ENCODE measurements at regions not wholly inside any gene's neighbourhood (a gene's known extent, or its start where the extent isn't known, plus 50 kb on each side); places are given as distances from the start of the nearest gene placed in this dataset.

- no peaks in the 10 kb centered on the region for H3K4me1 ChIP-seq (ENCODE audit: control insufficient read depth, extremely low read depth, insufficient read depth, low read length)
- intact Hi-C loops (cut with micrococcal nuclease) (no loop called here), dilution Hi-C loops (cut with MboI; ENCODE audit: extremely low pct_ligation_motif_present, low sequenced_read_pairs) (no loop called here)
- BruUV-seq (replicated peaks) = no TSS peak
- TF ChIP-seq FOS (IDR thresholded peaks at IDR 0.05; ENCODE audit: borderline replicate concordance, insufficient read depth, low read length) (no peak), JUN (IDR thresholded peaks at IDR 0.05; ENCODE audit: borderline replicate concordance, insufficient read depth, insufficient read length, low read depth) (no peak), POLR2A (IDR thresholded peaks at IDR 0.05; ENCODE audit: low read depth, low read length) (no peak)
- TF ChIP-seq, protein P1, sequence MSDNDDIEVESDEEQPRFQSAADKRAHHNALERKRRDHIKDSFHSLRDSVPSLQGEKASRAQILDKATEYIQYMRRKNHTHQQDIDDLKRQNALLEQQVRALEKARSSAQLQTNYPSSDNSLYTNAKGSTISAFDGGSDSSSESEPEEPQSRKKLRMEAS (IDR thresholded peaks at IDR 0.05; ENCODE audit: insufficient read depth, insufficient read length) = no peak
- TF ChIP-seq, protein P2, sequence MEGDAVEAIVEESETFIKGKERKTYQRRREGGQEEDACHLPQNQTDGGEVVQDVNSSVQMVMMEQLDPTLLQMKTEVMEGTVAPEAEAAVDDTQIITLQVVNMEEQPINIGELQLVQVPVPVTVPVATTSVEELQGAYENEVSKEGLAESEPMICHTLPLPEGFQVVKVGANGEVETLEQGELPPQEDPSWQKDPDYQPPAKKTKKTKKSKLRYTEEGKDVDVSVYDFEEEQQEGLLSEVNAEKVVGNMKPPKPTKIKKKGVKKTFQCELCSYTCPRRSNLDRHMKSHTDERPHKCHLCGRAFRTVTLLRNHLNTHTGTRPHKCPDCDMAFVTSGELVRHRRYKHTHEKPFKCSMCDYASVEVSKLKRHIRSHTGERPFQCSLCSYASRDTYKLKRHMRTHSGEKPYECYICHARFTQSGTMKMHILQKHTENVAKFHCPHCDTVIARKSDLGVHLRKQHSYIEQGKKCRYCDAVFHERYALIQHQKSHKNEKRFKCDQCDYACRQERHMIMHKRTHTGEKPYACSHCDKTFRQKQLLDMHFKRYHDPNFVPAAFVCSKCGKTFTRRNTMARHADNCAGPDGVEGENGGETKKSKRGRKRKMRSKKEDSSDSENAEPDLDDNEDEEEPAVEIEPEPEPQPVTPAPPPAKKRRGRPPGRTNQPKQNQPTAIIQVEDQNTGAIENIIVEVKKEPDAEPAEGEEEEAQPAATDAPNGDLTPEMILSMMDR (IDR thresholded peaks at IDR 0.05; ENCODE audit: extremely low read depth in 1 of 2, insufficient read depth in 1 of 2, low read depth in 1 of 2, low read length in 2 of 2) = no peak
- no peaks in the 10 kb centered on the region for H4K20me1 ChIP-seq (replicated peaks; ENCODE audit: control insufficient read depth, extremely low read depth, insufficient read depth, low read length)
- H3K4me2 ChIP-seq (ENCODE audit: insufficient read depth, low read length) = no peak overlapping the region
- H3K79me2 ChIP-seq (ENCODE audit: control insufficient read depth, insufficient read depth, low read length) = no peaks in the 10 kb centered on the region
- H3K9me1 ChIP-seq (replicated peaks; ENCODE audit: control insufficient read depth, extremely low read depth, insufficient read depth, low read length) = no peaks in the 10 kb centered on the region
- POLR2A ChIA-PET = no interaction called here
- FAIRE-seq = no peak
- H3K27ac ChIP-seq (ENCODE audit: insufficient read depth, low read depth, low read length) = no peak overlapping the region
- CTCF ChIA-PET = no interaction called here
- no peaks in the 10 kb centered on the region for H3K27me3 ChIP-seq (ENCODE audit: control insufficient read depth in 2 of 2, insufficient read depth in 2 of 2, low read length in 2 of 2)
- H2AFZ ChIP-seq (ENCODE audit: low read depth, low read length) = no peak overlapping the region
- H3K36me3 ChIP-seq (ENCODE audit: control insufficient read depth in 2 of 2, extremely low read depth in 1 of 2, insufficient read depth in 2 of 2, low read length in 2 of 2) = no peaks in the 10 kb centered on the region
- DNase-seq (ENCODE audit: low read depth, low spot score) = no peak
- H3K9ac ChIP-seq (replicated peaks; ENCODE audit: extremely low read depth, insufficient read depth, low read length) = no peak overlapping the region
- no peak overlapping the region for H3K4me3 ChIP-seq (replicated peaks in 1 of 3; ENCODE audit: insufficient read depth in 1 of 3, low read depth in 1 of 3, low read length in 3 of 3)
- no peaks in the 10 kb centered on the region for H3K9me3 ChIP-seq (replicated peaks; ENCODE audit: control insufficient read depth, insufficient read depth, low read length)
Observed at GRCh38 chr9:1698991-1699390, 316.2 kb upstream of the SMARCA2 start.

- Histone ChIP-seq H4K20me1 (replicated peaks; ENCODE audit: control insufficient read depth, extremely low read depth, insufficient read depth, low read length) (no peaks in the 10 kb centered on the region), H3K4me2 (ENCODE audit: insufficient read depth, low read length) (no peak overlapping the region), H3K4me3 (replicated peaks in 1 of 3; ENCODE audit: insufficient read depth in 1 of 3, low read depth in 1 of 3, low read length in 3 of 3) (no peak overlapping the region), H3K9me1 (replicated peaks; ENCODE audit: control insufficient read depth, extremely low read depth, insufficient read depth, low read length) (no peaks in the 10 kb centered on the region), H3K27ac (ENCODE audit: insufficient read depth, low read depth, low read length) (no peak overlapping the region), H2AFZ (ENCODE audit: low read depth, low read length) (no peak overlapping the region), H3K79me2 (ENCODE audit: control insufficient read depth, insufficient read depth, low read length) (no peaks in the 10 kb centered on the region), H3K9ac (replicated peaks; ENCODE audit: extremely low read depth, insufficient read depth, low read length) (no peak overlapping the region), H3K9me3 (replicated peaks; ENCODE audit: control insufficient read depth, insufficient read depth, low read length) (no peaks in the 10 kb centered on the region), H3K4me1 (ENCODE audit: control insufficient read depth, extremely low read depth, insufficient read depth, low read length) (no peaks in the 10 kb centered on the region), H3K36me3 (ENCODE audit: control insufficient read depth in 2 of 2, extremely low read depth in 1 of 2, insufficient read depth in 2 of 2, low read length in 2 of 2) (no peaks in the 10 kb centered on the region), H3K27me3 (ENCODE audit: control insufficient read depth in 2 of 2, insufficient read depth in 2 of 2, low read length in 2 of 2) (no peaks in the 10 kb centered on the region)
- DNase-seq (ENCODE audit: low read depth, low spot score) = no peak
- no TSS peak for BruUV-seq (replicated peaks)
- no peak for FAIRE-seq
- dilution Hi-C loops (cut with MboI; ENCODE audit: extremely low pct_ligation_motif_present, low sequenced_read_pairs) (no loop called here), intact Hi-C loops (cut with micrococcal nuclease) (no loop called here)
- ChIA-PET POLR2A (no interaction called here), CTCF (no interaction called here)
- TF ChIP-seq, protein P1 (IDR thresholded peaks at IDR 0.05; ENCODE audit: insufficient read depth, insufficient read length) = no peak
- TF ChIP-seq JUN (IDR thresholded peaks at IDR 0.05; ENCODE audit: borderline replicate concordance, insufficient read depth, insufficient read length, low read depth) (no peak), GATA2 (IDR thresholded peaks at IDR 0.05; ENCODE audit: insufficient read depth, insufficient read length, low read depth, low read length) (no peak), POLR2A (IDR thresholded peaks at IDR 0.05; ENCODE audit: low read depth, low read length) (no peak), POLR2AphosphoS5 (IDR thresholded peaks at IDR 0.05; ENCODE audit: insufficient read depth, low read depth, low read length) (no peak), FOS (IDR thresholded peaks at IDR 0.05; ENCODE audit: borderline replicate concordance, insufficient read depth, low read length) (no peak), MYC (IDR thresholded peaks at IDR 0.05; ENCODE audit: low read depth, low read length) (no peak), EZH2 (IDR thresholded peaks at IDR 0.05; ENCODE audit: borderline replicate concordance, low read depth, low read length, severe bottlenecking) (no peak)
- TF ChIP-seq, protein P2 (IDR thresholded peaks at IDR 0.05; ENCODE audit: extremely low read depth in 1 of 2, insufficient read depth in 1 of 2, low read depth in 1 of 2, low read length in 2 of 2) = no peak
Observed at GRCh38 chr9:1701113-1701512, 314.0 kb upstream of the SMARCA2 start.

All from endothelial cell of umbilical vein (primary cell).